ENCODE measurements at regions not wholly inside any gene's neighbourhood (a gene's known extent, or its start where the extent isn't known, plus 50 kb on each side); places are given as distances from the start of the nearest gene placed in this dataset.
A peak's percentile ranks its signal among the peaks of the same experiment; 100 is the strongest.

DNA sequence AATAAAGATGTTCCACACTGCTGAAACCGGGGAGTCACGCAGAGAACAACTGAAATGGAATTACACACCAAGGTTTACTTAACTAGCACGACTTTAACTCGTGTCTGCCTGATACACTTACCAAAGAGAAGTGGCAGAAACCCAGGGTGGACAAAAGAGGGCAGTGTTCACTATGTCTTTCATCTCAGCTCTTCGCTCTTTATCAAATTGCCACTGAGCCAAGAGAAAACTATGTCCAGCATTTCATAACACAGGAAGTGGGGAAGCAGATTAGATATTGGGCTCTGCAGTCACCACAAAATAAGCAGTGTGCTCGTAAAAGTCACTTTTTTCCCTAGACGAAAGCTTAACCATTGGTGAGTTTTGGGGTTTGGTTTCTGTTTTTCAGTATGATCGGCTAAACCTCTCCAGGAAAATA lies 155.7 kb downstream of the CHIC2 start (continued):
- peak; percentile 19 to 61; a peak in 3 of 4 replicates for TF ChIP-seq EP300 (IDR thresholded peaks at IDR 0.05; ENCODE audit: borderline replicate concordance in 1 of 2, low read depth in 1 of 2, low read length in 1 of 2)
- peak; percentile 40; the same call in 1 of the 2 replicates for TF ChIP-seq MXI1 (IDR thresholded peaks at IDR 0.05; ENCODE audit: low read depth, low read length)
- TF ChIP-seq SMC3 (IDR thresholded peaks at IDR 0.05; ENCODE audit: low read depth, low read length): peak; percentile 89
- TF ChIP-seq, protein P1, sequence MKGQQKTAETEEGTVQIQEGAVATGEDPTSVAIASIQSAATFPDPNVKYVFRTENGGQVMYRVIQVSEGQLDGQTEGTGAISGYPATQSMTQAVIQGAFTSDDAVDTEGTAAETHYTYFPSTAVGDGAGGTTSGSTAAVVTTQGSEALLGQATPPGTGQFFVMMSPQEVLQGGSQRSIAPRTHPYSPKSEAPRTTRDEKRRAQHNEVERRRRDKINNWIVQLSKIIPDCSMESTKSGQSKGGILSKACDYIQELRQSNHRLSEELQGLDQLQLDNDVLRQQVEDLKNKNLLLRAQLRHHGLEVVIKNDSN (IDR thresholded peaks at IDR 0.05; ENCODE audit: borderline replicate concordance, low read depth): no peak
- TF ChIP-seq, protein P2, sequence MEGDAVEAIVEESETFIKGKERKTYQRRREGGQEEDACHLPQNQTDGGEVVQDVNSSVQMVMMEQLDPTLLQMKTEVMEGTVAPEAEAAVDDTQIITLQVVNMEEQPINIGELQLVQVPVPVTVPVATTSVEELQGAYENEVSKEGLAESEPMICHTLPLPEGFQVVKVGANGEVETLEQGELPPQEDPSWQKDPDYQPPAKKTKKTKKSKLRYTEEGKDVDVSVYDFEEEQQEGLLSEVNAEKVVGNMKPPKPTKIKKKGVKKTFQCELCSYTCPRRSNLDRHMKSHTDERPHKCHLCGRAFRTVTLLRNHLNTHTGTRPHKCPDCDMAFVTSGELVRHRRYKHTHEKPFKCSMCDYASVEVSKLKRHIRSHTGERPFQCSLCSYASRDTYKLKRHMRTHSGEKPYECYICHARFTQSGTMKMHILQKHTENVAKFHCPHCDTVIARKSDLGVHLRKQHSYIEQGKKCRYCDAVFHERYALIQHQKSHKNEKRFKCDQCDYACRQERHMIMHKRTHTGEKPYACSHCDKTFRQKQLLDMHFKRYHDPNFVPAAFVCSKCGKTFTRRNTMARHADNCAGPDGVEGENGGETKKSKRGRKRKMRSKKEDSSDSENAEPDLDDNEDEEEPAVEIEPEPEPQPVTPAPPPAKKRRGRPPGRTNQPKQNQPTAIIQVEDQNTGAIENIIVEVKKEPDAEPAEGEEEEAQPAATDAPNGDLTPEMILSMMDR (IDR thresholded peaks at IDR 0.05): peak; percentile 85
- TF ChIP-seq CHD2 (IDR thresholded peaks at IDR 0.05; ENCODE audit: low read length, partially characterized antibody): peak; percentile 60
- TF ChIP-seq GATA2 (CRISPR knock-in tag; IDR thresholded peaks at IDR 0.05): 0 out of 2 replicates have a peak, but pooled peaks have one; percentile 9
- TF ChIP-seq FOXM1 (IDR thresholded peaks at IDR 0.05; ENCODE audit: low read depth): peak; percentile 47; the same call in 1 of the 2 replicates
- 0 out of 2 replicates have a peak, but pooled peaks have one; percentile 18 for TF ChIP-seq TAF1 (IDR thresholded peaks at IDR 0.05; ENCODE audit: borderline replicate concordance, low read depth, low read length)
- TF ChIP-seq, protein P3, sequence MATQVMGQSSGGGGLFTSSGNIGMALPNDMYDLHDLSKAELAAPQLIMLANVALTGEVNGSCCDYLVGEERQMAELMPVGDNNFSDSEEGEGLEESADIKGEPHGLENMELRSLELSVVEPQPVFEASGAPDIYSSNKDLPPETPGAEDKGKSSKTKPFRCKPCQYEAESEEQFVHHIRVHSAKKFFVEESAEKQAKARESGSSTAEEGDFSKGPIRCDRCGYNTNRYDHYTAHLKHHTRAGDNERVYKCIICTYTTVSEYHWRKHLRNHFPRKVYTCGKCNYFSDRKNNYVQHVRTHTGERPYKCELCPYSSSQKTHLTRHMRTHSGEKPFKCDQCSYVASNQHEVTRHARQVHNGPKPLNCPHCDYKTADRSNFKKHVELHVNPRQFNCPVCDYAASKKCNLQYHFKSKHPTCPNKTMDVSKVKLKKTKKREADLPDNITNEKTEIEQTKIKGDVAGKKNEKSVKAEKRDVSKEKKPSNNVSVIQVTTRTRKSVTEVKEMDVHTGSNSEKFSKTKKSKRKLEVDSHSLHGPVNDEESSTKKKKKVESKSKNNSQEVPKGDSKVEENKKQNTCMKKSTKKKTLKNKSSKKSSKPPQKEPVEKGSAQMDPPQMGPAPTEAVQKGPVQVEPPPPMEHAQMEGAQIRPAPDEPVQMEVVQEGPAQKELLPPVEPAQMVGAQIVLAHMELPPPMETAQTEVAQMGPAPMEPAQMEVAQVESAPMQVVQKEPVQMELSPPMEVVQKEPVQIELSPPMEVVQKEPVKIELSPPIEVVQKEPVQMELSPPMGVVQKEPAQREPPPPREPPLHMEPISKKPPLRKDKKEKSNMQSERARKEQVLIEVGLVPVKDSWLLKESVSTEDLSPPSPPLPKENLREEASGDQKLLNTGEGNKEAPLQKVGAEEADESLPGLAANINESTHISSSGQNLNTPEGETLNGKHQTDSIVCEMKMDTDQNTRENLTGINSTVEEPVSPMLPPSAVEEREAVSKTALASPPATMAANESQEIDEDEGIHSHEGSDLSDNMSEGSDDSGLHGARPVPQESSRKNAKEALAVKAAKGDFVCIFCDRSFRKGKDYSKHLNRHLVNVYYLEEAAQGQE (IDR thresholded peaks at IDR 0.05; ENCODE audit: low read depth, low read length): no peak
- TF ChIP-seq, protein P4, sequence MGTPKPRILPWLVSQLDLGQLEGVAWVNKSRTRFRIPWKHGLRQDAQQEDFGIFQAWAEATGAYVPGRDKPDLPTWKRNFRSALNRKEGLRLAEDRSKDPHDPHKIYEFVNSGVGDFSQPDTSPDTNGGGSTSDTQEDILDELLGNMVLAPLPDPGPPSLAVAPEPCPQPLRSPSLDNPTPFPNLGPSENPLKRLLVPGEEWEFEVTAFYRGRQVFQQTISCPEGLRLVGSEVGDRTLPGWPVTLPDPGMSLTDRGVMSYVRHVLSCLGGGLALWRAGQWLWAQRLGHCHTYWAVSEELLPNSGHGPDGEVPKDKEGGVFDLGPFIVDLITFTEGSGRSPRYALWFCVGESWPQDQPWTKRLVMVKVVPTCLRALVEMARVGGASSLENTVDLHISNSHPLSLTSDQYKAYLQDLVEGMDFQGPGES (IDR thresholded peaks at IDR 0.05; ENCODE audit: low read depth, low read length): no peak
- no peak for TF ChIP-seq RFX5 (IDR thresholded peaks at IDR 0.05; ENCODE audit: low read length)

DNA sequence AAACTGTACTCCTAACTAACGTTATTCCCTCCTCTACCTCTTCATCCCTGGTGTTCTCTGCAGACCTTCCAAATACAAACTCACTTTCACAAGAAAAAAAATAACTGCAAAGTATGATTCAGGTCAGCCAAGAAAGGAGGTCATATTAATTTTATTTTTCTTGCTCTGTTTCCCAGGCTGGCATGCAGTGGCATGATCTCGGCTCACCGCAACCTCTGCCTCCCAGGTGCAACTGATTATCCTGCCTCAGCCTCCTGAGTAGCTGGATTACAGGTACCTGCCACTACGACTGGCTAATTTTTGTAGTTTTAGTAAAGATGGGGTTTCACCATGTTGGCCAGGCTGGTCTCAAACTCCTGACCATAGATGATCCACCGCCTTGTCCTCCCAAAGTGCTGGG lies 156.6 kb downstream of the CHIC2 start:
- Histone ChIP-seq H3K27me3 (ENCODE audit: insufficient read depth) (no peaks in the 10 kb centered on the region), H3K9me2 (no peaks in the 10 kb centered on the region), H4K20me1 (ENCODE audit: insufficient read depth) (no peaks in the 10 kb centered on the region), H3K4me1 (ENCODE audit: control insufficient read depth in 1 of 2, insufficient read depth in 2 of 2, low read depth in 1 of 2, low read length in 1 of 2) (peaks cover 7 to 22% of the 10 kb centered on the region in 2 experiments; a peak in 3 of 4 replicates), H3K4me2 (peak overlapping the region; percentile 63; the same call in 1 of the 2 replicates), H3K9me3 (no peaks in the 10 kb centered on the region), H3K4me3 (ENCODE audit: low read depth in 2 of 2, low read length in 1 of 2) (no peak overlapping the region), H3K36me3 (replicated peaks in 1 of 2; ENCODE audit: control insufficient read depth in 1 of 2, insufficient read depth in 2 of 2, low read length in 1 of 2) (no peaks in the 10 kb centered on the region), H3K79me2 (ENCODE audit: insufficient read depth) (no peaks in the 10 kb centered on the region), H3K27ac (ENCODE audit: low read depth in 2 of 2, low read length in 1 of 2) (no peak overlapping the region), H3F3A (replicated peaks; ENCODE audit: insufficient read depth) (peaks cover 9% of the 10 kb centered on the region), H2AFZ (ENCODE audit: low read depth) (no peak overlapping the region), H3K9ac (no peak overlapping the region)
- ChIA-PET POLR2A (no interaction called here), CTCF (interaction anchor here (0.7 to 13.4 kb wide), 38 partner anchors 8 to 917 kb away, joined by 3 to 152 read pairs (median 4); partner anchors contain the start of gene PDGFRA)
- no peak for DNase-seq
- no peak for TF ChIP-seq YY1 (IDR thresholded peaks at IDR 0.05; ENCODE audit: low read depth)
- TF ChIP-seq RFX5 (IDR thresholded peaks at IDR 0.05; ENCODE audit: low read length): no peak
- TF ChIP-seq FOSL2 (IDR thresholded peaks at IDR 0.05; ENCODE audit: borderline replicate concordance, low read depth): no peak
- no peak for TF ChIP-seq JUND (IDR thresholded peaks at IDR 0.05)
- TF ChIP-seq EZH2phosphoT487 (IDR thresholded peaks at IDR 0.05; ENCODE audit: borderline replicate concordance, low read depth): no peak
- TF ChIP-seq, protein P4 (IDR thresholded peaks at IDR 0.05; ENCODE audit: low read depth, low read length): no peak
- WGBS (ENCODE audit: low lambda C conversion rate): 77% methylated on average over 5 of the region's 5 CpGs
